GM10266 (cell line): ENCODE measurements at regions not wholly inside any gene's neighbourhood (a gene's known extent, or its start where the extent isn't known, plus 50 kb on each side); places are given as distances from the start of the nearest gene placed in this dataset.

Source experiments
- DNase-seq: peaks from one replicate; pipeline ENCODE4 v3.0.0; 2012; ENCODE audit errors: extremely low spot score
- CTCF ChIP-seq: IDR thresholded peaks from 2 replicates; pipeline ENCODE4 v1.5.1; 2012; ENCODE audit warnings: mild to moderate bottlenecking, low read depth; ENCODE audit not compliant: control insufficient read depth, insufficient read depth; ENCODE audit errors: missing control alignments

- no peak for DNase-seq
- no peak for TF ChIP-seq CTCF
Measured at GRCh38 chr1:190975827-190976226, 498.2 kb upstream of the BRINP3 start.

DNA sequence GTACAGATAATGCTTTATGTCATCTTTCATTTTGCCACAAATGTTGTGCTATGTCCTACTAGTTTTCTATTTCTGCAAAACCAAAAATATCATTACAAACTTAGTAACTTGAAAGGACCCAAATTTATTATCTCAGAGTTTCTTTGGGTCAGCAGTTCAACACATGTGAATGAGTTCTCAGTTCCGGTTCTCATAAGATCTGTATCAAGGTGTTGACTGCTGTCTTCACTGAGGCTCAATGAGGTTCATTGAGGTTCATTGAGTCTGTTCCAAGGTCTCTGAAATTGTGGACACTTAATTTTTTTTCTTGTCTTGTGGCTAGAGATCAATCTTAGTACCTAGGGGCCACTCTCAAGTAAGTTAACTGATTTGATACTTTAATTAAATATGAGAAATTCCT lies 525.1 kb upstream of the BRINP3 start:
- TF ChIP-seq CTCF, result no peak

GRCh38 chr1:191016765-191017164 lies 539.1 kb upstream of the BRINP3 start:
- TF ChIP-seq CTCF, result no peak
- no peak for DNase-seq

More for the DNA sequence above, 525.1 kb upstream of the BRINP3 start:
- DNase-seq, result no peak

DNA sequence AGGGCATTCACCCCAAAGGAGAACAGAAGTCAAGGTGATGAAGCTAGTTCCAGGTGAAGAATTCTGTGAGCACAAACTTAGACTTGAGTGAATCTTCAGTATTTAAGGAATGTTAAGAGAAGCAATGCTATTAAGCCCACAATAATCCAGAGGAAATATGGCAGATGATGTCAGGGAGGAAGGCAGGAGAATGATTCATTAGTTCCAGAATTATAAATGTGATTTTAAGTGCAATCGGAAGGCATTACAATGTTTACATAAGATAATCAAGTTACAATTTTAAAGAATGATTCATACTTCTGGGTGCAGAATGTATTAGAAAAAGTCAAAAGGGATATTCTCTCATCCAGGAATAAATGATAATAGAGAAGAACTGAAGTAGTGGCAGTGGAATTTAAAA lies 545.2 kb upstream of the BRINP3 start:
- no peak for TF ChIP-seq CTCF
- DNase-seq, result no peak

GRCh38 chr1:191025896-191026642 lies 548.4 kb upstream of the BRINP3 start:
- no peak for DNase-seq
- TF ChIP-seq CTCF, result no peak

DNA sequence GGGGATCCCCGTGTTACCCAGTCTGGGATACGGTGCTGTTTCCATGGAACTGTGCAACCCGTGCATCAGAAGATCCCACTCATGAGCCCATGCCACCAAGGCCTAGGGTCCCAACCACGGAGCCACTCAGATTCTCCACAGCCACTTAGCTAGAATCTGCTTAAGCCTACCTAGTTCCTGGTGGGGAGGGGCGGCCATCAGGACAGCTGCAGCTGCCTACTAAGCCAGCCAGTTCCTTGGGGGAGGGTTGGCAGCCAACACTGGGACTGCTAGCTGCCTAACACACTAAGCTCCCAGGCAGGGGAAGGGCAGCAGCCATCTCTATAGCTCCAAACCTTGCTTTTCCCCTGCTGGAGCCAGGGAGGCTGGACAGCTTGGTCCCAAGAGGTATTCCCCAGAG lies 549.2 kb upstream of the BRINP3 start:
- TF ChIP-seq CTCF, result no peak
- no peak for DNase-seq

GRCh38 chr1:191034132-191034531 lies 556.5 kb upstream of the BRINP3 start:
- no peak for DNase-seq
- no peak for TF ChIP-seq CTCF
